ENCODE measurements at regions not wholly inside any gene's neighbourhood (a gene's known extent, or its start where the extent isn't known, plus 50 kb on each side); places are given as distances from the start of the nearest gene placed in this dataset.

- intact Hi-C loops (cut with micrococcal nuclease; ENCODE audit: unreplicated experiment) = no loop called here
- Histone ChIP-seq H4K20me1 (ENCODE audit: control insufficient read depth, insufficient read depth) (no peaks in the 10 kb centered on the region), H3K9ac (ENCODE audit: control insufficient read depth, insufficient read depth, low read length) (no peak overlapping the region), H3K4me1 (ENCODE audit: control insufficient read depth, insufficient read depth, low read length) (no peaks in the 10 kb centered on the region), H3K27me3 (replicated peaks in 1 of 2; ENCODE audit: control insufficient read depth in 2 of 2, insufficient read depth in 2 of 2, low read length in 1 of 2) (no peaks in the 10 kb centered on the region), H3K9me3 (replicated peaks; ENCODE audit: control insufficient read depth, insufficient read depth, low read length) (no peaks in the 10 kb centered on the region), H3K36me3 (ENCODE audit: control insufficient read depth in 2 of 2, insufficient read depth in 2 of 2, low read length in 1 of 2) (no peaks in the 10 kb centered on the region), H2AFZ (ENCODE audit: control insufficient read depth, low read depth, low read length) (no peak overlapping the region), H3K4me2 (ENCODE audit: control insufficient read depth, insufficient read depth) (no peak overlapping the region), H3K27ac (ENCODE audit: control insufficient read depth, insufficient read depth) (no peak overlapping the region), H3K4me3 (no peak overlapping the region), H3K79me2 (ENCODE audit: control insufficient read depth, insufficient read depth, low read length) (no peaks in the 10 kb centered on the region)
- ChIA-PET POLR2A (no interaction called here), SMC1A (ENCODE audit: uncharacterized antibody, unreplicated experiment) (no interaction called here), CTCF (interaction anchor here (0.8 kb wide), 1 partner anchor 221 kb away, joined by 3 read pairs; no protein-coding TSS in a partner anchor), RAD21 (ENCODE audit: unreplicated experiment) (no interaction called here)
- no peak for ATAC-seq
- 5% methylated on average over 5 of the region's 5 CpGs for WGBS (ENCODE audit: insufficient coverage, insufficient replicate concordance, low lambda C conversion rate, missing lambda C conversion rate)
- TF ChIP-seq NFYB (IDR thresholded peaks at IDR 0.05; ENCODE audit: insufficient read depth, low read depth, low read length) = no peak
- TF ChIP-seq LARP7 (IDR thresholded peaks at IDR 0.05) = no peak
- TF ChIP-seq POLR2AphosphoS5 (IDR thresholded peaks at IDR 0.05; ENCODE audit: low read length) = no peak
- TF ChIP-seq SIX5 (IDR thresholded peaks at IDR 0.05; ENCODE audit: low read depth, low read length, severe bottlenecking) = no peak
- in situ Hi-C loops (cut with MboI) = no loop called here
- BruUV-seq (replicated peaks) = no TSS peak
- no peak for FAIRE-seq
- no peak for DNase-seq (ENCODE audit: low read depth, low spot score)
These were observed 90.2 kb upstream of the SNCAIP start for GRCh38 chr5:122221857-122222256.

- in situ Hi-C loops (cut with MboI) = no loop called here
- Histone ChIP-seq H3K27ac (ENCODE audit: control insufficient read depth, insufficient read depth) (no peak overlapping the region), H3K79me2 (ENCODE audit: control insufficient read depth, insufficient read depth, low read length) (no peaks in the 10 kb centered on the region), H3K36me3 (ENCODE audit: control insufficient read depth in 2 of 2, insufficient read depth in 2 of 2, low read length in 1 of 2) (no peaks in the 10 kb centered on the region), H3K9ac (ENCODE audit: control insufficient read depth, insufficient read depth, low read length) (no peak overlapping the region), H3K4me1 (ENCODE audit: control insufficient read depth, insufficient read depth, low read length) (no peaks in the 10 kb centered on the region), H4K20me1 (ENCODE audit: control insufficient read depth, insufficient read depth) (no peaks in the 10 kb centered on the region), H2AFZ (ENCODE audit: control insufficient read depth, low read depth, low read length) (no peak overlapping the region), H3K27me3 (replicated peaks in 1 of 2; ENCODE audit: control insufficient read depth in 2 of 2, insufficient read depth in 2 of 2, low read length in 1 of 2) (no peaks in the 10 kb centered on the region), H3K4me3 (no peak overlapping the region), H3K4me2 (ENCODE audit: control insufficient read depth, insufficient read depth) (no peak overlapping the region), H3K9me3 (replicated peaks; ENCODE audit: control insufficient read depth, insufficient read depth, low read length) (no peaks in the 10 kb centered on the region)
- intact Hi-C loops (cut with micrococcal nuclease; ENCODE audit: unreplicated experiment) = no loop called here
- FAIRE-seq (no peak), DNase-seq (ENCODE audit: low read depth, low spot score) (no peak), ATAC-seq (no peak)
- ChIA-PET SMC1A (ENCODE audit: uncharacterized antibody, unreplicated experiment) (no interaction called here), RAD21 (ENCODE audit: unreplicated experiment) (no interaction called here), POLR2A (no interaction called here), CTCF (no interaction called here)
- no TSS peak for BruUV-seq (replicated peaks)
- 0% methylated on average over 6 of the region's 6 CpGs for WGBS (ENCODE audit: insufficient coverage, insufficient replicate concordance, low lambda C conversion rate, missing lambda C conversion rate)
- TF ChIP-seq, protein P1, sequence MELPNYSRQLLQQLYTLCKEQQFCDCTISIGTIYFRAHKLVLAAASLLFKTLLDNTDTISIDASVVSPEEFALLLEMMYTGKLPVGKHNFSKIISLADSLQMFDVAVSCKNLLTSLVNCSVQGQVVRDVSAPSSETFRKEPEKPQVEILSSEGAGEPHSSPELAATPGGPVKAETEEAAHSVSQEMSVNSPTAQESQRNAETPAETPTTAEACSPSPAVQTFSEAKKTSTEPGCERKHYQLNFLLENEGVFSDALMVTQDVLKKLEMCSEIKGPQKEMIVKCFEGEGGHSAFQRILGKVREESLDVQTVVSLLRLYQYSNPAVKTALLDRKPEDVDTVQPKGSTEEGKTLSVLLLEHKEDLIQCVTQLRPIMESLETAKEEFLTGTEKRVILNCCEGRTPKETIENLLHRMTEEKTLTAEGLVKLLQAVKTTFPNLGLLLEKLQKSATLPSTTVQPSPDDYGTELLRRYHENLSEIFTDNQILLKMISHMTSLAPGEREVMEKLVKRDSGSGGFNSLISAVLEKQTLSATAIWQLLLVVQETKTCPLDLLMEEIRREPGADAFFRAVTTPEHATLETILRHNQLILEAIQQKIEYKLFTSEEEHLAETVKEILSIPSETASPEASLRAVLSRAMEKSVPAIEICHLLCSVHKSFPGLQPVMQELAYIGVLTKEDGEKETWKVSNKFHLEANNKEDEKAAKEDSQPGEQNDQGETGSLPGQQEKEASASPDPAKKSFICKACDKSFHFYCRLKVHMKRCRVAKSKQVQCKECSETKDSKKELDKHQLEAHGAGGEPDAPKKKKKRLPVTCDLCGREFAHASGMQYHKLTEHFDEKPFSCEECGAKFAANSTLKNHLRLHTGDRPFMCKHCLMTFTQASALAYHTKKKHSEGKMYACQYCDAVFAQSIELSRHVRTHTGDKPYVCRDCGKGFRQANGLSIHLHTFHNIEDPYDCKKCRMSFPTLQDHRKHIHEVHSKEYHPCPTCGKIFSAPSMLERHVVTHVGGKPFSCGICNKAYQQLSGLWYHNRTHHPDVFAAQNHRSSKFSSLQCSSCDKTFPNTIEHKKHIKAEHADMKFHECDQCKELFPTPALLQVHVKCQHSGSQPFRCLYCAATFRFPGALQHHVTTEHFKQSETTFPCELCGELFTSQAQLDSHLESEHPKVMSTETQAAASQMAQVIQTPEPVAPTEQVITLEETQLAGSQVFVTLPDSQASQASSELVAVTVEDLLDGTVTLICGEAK (IDR thresholded peaks at IDR 0.05; ENCODE audit: borderline replicate concordance) = no peak
- TF ChIP-seq, protein P2, sequence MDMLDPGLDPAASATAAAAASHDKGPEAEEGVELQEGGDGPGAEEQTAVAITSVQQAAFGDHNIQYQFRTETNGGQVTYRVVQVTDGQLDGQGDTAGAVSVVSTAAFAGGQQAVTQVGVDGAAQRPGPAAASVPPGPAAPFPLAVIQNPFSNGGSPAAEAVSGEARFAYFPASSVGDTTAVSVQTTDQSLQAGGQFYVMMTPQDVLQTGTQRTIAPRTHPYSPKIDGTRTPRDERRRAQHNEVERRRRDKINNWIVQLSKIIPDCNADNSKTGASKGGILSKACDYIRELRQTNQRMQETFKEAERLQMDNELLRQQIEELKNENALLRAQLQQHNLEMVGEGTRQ (IDR thresholded peaks at IDR 0.05; ENCODE audit: borderline replicate concordance, low read depth, low read length) = no peak
- TF ChIP-seq TCF3 (IDR thresholded peaks at IDR 0.05; ENCODE audit: borderline replicate concordance, insufficient read depth, low read depth, low read length) (no peak), YY1 (IDR thresholded peaks at IDR 0.05; ENCODE audit: low read depth, low read length) (no peak), RB1 (IDR thresholded peaks at IDR 0.05; ENCODE audit: borderline replicate concordance) (no peak), CBX5 (IDR thresholded peaks at IDR 0.05; ENCODE audit: low read depth) (no peak)
- TF ChIP-seq, protein P3, sequence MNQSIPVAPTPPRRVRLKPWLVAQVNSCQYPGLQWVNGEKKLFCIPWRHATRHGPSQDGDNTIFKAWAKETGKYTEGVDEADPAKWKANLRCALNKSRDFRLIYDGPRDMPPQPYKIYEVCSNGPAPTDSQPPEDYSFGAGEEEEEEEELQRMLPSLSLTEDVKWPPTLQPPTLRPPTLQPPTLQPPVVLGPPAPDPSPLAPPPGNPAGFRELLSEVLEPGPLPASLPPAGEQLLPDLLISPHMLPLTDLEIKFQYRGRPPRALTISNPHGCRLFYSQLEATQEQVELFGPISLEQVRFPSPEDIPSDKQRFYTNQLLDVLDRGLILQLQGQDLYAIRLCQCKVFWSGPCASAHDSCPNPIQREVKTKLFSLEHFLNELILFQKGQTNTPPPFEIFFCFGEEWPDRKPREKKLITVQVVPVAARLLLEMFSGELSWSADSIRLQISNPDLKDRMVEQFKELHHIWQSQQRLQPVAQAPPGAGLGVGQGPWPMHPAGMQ (IDR thresholded peaks at IDR 0.05; ENCODE audit: borderline replicate concordance) = no peak
These were observed 89.5 kb upstream of the SNCAIP start for GRCh38 chr5:122222580-122222979.

All from GM12878 (cell line).